HG03135 (cell line): ENCODE measurements at regions not wholly inside any gene's neighbourhood (a gene's known extent, or its start where the extent isn't known, plus 50 kb on each side); places are given as distances from the start of the nearest gene placed in this dataset.

Experiments used
- ATAC-seq: cut with Tn5 transposase; IDR thresholded peaks from one replicate; pipeline ENCODE4 v1.9.1; 2021; ENCODE audit warnings: mild to moderate bottlenecking, moderate library complexity; ENCODE audit not compliant: unreplicated experiment

- ATAC-seq: no peak
These were observed 786.7 kb upstream of the GHITM start for GRCh38 chr10:83352588-83352987.

DNA sequence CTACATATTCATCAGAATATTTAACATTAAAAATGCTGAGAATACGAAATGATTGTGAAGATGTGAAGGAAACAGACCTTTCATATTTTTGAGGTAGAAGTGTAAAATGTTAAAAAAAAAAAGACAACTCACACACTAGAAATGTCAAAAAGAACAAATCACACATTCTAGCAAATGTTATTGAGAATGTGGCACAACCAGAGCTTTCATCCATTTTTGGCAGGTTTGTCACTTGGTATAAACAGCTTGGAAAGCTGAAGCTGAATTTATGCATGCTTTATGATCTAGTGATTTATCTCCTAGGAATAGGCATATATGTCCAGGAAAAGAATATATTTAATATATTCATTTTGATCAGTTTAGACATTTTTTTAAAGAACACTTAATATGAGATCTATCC is 784.9 kb upstream of the GHITM start:
- no peak for ATAC-seq

DNA sequence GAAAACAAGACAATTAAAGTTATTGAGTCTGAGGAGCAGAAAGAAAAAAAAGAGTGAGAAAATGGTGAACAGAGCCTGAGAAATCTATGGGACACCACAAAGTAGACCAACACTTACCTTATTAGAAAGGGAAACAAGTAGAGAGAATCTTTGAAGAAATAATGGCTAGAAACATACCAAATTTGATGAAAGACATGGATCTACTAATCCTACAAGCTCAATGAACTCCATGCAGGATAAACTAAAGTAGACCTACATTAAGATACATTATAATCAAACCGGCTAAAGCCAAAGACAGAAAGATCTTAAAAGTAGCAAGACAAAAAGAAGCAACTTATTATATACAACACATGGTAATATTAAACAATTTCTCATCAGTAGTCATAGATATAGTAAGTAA is 782.3 kb upstream of the GHITM start:
- ATAC-seq: no peak

GRCh38 chr10:83357627-83358026 is 781.7 kb upstream of the GHITM start:
- ATAC-seq: no peak

GRCh38 chr10:83367036-83367435 is 772.3 kb upstream of the GHITM start:
- no peak for ATAC-seq

- no peak for ATAC-seq
These were observed 767.4 kb upstream of the GHITM start for GRCh38 chr10:83371696-83372490.

DNA sequence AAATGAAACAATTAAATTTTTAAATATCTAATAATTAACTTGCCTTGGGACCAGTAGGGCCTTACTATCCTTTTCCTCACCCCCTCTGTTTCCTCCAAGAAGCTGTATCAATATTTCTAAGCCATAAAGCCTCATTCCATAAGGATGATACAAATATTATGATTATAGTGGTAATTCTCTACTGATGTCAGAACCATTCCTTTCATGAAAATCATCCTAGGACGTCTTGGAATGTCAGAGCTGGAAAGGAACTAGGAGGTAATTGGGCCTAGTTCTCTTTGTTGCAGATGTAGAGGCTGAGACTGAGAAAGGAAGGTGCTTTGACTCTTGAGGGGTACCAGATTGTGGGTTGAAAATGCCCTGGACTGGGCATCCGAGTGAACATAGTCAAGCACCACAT is 766.7 kb upstream of the GHITM start:
- no peak for ATAC-seq

- ATAC-seq: no peak
These were observed 765.6 kb upstream of the GHITM start for GRCh38 chr10:83373671-83374070.

- no peak for ATAC-seq
These were observed 764.6 kb upstream of the GHITM start for GRCh38 chr10:83374741-83375140.

- no peak for ATAC-seq
These were observed 764.0 kb upstream of the GHITM start for GRCh38 chr10:83375274-83375673.

DNA sequence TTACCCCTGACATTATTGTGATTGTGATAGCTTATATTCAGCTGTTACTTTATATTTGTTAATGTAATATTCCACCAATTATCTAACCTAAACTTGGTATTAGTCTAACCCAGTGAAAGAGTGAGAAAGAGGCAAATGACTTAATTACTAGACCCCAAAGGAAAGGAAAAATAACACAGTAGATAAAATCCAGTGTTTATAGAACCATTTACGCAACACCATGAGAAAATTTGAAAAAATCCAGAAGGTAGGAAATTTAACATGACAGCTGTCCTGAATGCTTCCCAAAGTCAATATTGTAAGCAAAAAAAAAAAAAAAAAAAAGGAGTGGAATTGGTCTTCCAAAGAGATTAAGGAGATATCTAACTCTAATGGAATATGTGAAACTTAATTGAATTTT is 741.5 kb upstream of the GHITM start:
- no peak for ATAC-seq

DNA sequence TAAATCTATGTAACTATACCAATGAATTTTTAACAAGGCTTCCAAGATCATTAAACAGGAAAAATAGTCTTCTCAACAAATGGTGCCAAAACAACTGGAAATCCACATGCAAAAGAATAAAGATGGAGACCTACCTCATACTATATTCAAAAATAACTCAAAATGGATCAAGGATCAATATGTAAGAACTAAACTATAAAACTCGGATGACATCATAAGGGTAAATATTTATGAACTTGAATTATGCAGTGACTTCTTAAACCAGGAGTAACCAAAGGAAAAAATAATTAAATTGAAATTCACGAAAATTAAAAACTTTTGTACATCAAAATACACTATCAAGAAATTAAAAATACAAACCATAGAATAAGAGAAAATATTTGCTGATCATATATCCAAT is 728.7 kb upstream of the GHITM start:
- no peak for ATAC-seq

GRCh38 chr10:83425306-83425705 is 714.0 kb upstream of the GHITM start:
- ATAC-seq: no peak

DNA sequence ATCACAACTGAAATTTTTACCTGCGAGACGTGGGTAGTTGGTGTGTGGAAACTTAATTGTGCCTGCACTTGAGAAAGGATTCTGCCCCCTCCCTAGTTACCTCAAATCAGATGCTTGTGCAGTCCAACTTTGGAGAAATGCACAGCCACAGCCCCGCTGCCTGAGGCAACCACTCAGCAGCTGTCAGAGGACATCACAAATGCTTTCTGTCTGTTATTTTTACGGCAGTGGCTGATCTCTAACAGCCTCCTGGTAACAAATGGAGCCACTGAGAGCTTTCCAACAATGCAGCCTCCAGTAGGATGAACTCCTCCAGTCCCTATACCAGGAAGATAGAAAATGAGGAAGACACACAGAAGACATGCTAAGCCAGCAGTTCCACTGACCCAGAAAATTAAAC is 712.2 kb upstream of the GHITM start:
- no peak for ATAC-seq

GRCh38 chr10:83432261-83433045 is 706.9 kb upstream of the GHITM start:
- no peak for ATAC-seq

DNA sequence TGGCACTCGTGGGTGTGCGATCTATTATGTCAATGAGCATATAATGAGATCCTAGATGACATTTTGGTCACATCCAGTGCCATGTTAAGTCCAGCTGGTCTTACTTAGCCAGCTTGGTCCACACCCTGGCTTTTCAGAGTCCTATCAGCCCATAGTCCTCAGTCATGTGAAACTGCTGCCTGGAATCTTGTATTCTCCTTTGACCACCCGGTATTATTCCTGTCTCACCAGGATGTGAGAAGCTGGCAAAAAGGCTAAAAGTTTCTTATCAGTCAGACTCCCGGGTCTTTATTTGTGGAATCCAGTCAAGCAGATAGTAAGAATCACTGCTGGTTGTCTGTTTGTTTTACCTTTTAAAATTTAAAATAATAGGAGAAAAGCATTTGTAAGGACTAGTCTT is 705.6 kb upstream of the GHITM start:
- ATAC-seq: no peak

- ATAC-seq: no peak
These were observed 691.3 kb upstream of the GHITM start for GRCh38 chr10:83448013-83448412.

- ATAC-seq: no peak
These were observed 680.7 kb upstream of the GHITM start for GRCh38 chr10:83458611-83459010.

- ATAC-seq: no peak
These were observed 680.2 kb upstream of the GHITM start for GRCh38 chr10:83459124-83459523.

GRCh38 chr10:83469728-83470331 is 669.5 kb upstream of the GHITM start:
- ATAC-seq: no peak

- ATAC-seq: no peak
These were observed 663.1 kb upstream of the GHITM start for GRCh38 chr10:83476211-83476610.

DNA sequence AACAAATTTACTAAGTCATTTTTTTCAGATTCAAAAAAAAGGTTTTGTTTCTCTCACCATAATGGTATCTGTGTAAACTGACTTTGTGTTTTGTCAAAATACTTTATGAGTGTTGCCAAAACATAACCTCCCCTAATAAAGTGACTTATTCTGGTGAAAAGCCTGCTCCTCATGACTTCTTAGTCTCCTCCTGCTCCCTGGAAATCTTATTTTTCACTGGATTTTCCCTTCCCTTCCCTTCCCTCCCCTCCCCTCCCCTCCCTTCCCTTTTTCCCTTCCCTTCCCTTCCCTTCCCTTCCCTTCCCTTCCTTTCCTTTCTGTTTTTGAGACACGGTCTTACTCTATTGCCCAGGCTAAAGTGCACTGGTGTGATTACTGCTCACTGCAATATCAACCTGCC is 650.1 kb upstream of the GHITM start:
- ATAC-seq: no peak
